Left renal cortex interstitium (tissue), 4 donors: ENCODE measurements at regions not wholly inside any gene's neighbourhood (a gene's known extent, or its start where the extent isn't known, plus 50 kb on each side); places are given as distances from the start of the nearest gene placed in this dataset.

Experiments used
- DNase-seq, 4 donors: peaks; one replicate each; pipeline ENCODE4 v3.0.0-alpha.2; 2013; ENCODE audit warnings: low read depth in 4 of 4, low spot score in 2 of 4, missing footprints in 1 of 4

- DNase-seq, result no peak
These were observed 147.4 kb downstream of the IL15 start for GRCh38 chr4:141783770-141784169.

DNA sequence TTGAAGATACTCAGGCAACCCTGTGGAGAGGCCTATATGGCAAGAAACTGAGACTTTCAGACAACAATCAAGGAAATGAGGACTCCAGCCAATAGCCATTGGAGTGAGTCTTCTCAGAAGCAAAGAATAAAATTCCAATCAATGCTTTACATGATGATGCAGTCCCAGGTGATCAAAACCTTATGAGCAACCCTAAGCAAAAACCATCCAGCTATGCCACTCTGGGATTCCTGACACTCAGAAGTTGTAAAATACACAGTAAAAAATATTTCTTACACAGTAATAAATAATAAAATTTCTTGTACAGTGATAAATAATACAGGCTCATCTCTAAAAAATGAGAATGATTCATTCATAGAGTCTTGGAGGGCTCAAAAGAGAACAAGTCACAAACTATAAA lies 150.6 kb downstream of the IL15 start:
- DNase-seq, result no peak

- DNase-seq, result no peak
These were observed 152.0 kb downstream of the IL15 start for GRCh38 chr4:141788169-141788915.

DNA sequence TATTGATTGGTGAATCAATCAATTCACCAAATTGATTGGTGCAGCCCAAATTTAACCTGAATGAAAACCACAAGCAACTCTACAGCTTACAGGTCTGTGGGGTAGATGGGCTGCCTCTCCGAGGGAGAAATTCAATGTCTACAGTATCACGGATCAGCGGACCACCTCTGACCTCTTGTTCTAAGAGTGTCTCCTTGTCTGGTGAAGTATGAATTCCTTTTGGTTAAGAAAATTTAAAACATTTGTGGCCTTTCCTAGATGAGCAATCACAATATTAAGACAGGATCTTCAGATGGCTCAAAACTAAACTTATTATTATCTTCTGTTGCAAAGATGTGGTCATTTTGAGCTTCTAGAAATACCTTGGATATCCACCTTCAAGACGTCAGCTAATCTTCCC lies 153.3 kb downstream of the IL15 start:
- DNase-seq, result no peak

- DNase-seq, result no peak
These were observed 155.8 kb downstream of the IL15 start for GRCh38 chr4:141792164-141792563.

DNA sequence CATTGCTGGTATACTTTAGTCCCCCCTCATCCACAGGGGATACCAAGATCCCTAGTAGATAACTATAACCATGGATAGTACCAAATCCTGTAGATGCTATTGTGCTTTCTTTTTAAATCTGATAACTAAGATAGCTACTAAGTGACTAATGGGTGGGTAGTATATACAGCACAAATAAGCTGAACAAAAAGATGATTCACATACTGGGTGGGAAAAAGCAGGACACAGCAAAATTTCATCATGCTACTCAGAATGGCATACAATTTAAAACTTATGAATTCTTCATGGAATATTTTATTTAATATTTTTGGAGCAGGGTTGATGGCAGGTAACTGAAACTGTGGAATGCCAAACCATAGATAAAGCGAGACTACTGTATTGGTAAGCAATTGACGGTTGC lies 161.6 kb downstream of the IL15 start:
- DNase-seq, result no peak

DNA sequence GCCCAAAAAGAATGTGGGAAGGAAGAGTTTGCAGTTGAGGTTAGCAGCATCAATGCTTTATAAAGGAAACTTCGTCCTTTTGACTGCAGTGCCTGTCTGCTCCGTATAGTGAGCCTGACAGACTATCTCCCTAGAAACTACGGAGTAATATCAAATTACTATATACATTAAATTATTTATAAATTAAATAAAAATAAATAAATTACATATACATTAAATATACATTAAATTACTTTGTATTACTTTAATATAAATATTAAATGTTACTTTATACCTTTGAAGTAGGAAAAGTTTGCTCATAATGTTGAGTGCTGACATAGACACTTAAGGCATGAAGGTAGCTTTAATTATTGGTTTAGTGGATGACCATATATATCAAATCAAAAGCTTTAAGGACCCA lies 165.2 kb downstream of the IL15 start:
- DNase-seq, result no peak

DNA sequence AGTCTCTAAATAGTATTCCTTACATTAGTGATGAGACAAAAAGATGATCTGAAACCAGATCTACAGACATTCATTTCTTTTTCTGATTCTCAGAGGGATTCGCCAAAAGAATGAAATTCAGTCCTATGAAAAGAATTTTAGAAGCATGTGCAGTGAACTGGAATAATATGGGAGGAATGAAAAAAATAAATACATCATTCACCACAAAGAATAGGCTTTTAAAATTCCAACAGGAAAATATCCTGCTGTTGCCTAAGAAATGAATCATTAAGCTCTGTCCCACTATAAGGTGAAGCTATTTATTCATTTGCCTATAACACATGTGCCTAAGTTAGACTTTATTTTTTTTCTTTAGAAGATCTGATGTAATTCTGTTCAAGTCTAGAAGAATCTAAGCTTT lies 165.9 kb downstream of the IL15 start:
- no peak for DNase-seq

GRCh38 chr4:141804836-141805235 lies 168.5 kb downstream of the IL15 start:
- no peak for DNase-seq

DNA sequence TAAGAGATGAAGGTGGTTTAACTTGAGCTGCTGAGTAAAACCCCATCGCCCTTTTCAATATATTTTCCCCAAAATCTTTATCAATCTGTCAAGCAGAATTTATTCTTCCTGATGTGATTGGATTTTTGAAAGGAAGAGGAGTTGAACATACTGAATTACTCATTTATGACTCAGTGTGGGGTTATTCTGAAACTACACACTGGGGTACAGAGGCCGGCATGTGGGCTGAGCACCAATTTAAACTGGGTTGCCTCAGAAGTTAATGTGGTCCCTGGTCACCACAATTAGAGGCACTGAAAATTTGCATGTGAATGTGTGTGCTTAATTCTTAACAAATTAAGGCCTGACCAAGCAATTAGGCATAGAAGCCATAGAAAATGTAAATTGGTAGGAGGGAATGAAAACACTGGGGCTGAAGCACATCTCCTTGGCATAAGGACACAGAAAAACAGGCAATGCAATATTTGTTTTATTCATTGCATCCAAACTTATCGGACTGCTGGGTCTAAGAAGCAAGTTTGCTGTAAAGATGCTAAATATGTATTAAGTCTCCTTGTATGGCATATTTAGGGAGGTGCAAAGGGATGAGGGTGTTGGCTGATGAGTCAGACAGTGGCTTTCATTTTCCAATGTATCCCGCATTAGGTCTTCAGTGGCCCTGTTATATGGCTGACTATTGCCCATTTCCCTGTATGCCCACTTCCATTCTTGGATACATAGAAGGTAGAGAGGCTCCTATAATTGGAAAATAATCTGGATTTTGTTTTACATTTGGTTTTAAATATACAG lies 170.9 kb downstream of the IL15 start:
- no peak for DNase-seq

DNA sequence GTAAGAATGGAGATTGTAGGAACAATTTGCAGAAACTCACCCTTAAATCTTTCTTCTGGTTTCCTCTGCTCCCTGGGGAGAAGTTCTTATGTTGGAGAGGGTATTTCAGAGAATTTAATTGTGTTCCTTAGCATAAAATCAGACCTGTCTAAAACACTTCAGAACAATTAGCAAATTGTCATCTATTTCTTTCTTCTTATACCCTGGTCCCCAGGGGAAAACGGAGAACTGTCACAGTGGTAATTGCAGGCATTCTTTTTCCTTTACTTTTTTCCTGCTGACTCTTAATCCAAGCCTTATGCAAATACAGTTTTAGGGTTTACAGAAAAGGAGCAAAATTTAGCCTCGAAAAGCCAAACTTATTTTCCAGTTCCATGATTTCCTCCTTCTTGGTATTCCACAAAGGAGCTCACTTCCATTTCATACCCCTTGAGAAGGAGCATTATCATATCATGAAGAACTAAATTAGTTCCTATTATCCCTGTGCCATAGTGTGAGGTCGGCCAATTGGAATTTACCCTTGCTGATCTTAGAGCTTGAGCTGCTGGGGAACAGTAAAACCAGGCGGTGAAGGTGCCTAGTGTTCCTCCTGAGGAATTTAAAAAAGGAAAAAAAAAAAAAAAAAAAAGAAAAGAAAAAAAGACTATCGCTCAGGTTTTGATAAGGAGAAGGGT lies 173.8 kb downstream of the IL15 start:
- DNase-seq, result no peak

DNA sequence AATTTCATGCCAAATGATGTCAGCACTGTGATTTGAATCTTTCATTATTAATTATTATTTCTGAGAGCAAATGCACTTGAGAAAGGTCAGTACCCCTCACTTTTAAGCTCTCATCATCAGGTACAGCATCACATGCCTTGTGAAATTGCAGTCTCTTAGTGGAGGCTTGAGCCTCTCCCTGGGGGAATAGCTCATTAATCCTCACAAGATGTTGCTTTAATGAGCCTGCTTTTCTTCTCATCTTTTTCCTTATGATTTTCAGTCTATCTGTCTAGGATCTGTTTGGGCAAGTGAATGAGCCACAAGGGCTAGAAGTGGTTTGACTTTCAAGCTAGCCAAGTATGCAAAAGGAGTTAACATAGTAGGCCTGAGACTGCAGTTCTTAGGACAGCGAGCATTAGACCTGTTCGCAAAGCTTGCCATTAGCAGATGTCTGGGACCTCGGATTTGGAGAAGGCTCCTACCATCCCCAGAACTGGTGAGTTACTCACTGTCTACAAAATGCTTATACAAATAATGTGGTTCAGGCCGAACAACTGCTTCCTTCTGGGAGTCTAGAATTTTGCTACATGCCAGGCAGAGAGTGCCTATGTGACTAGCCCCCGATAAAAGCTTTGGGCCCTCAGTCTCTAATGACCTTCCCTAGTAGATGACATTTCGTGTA lies 174.5 kb downstream of the IL15 start:
- no peak for DNase-seq

- no peak for DNase-seq
These were observed 175.8 kb downstream of the IL15 start for GRCh38 chr4:141812158-141812557.

DNA sequence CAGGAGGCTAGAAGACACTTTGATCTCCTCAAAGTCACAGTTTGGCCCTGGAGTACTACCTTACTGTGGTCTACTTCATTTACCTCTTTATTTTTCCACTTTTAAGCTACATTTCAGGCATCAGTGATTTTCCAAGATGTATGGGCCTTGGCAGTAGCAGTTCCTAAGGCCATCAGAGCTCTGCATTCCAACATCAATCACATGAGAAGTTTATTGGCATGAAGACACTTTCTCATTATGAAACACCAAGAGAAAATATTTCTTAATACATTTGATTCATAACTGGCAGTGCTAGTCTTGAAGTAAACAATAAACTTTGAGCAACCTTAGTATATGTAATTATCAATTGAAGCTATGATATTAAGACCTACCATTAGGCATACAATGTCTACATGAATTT lies 178.1 kb downstream of the IL15 start:
- no peak for DNase-seq

- no peak for DNase-seq
These were observed 179.3 kb downstream of the IL15 start for GRCh38 chr4:141815646-141816045.

DNA sequence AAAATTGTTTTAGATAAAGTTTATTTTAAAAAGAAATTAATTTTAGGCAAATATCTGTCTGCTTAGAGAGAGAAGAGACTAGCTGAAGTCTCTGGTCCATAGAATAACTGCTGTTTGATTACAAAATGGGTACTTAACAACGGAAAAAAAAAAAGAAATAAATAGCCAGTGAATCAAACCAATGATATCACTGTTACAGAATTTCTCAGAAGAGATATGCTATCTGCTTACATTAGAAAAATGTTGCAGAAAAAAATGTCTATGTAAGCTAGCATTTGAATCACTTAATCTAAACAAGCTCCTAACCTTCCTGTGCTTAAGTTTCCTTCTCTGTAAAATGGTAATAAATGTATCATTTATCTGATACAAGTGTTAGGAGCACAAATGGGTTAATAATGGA lies 189.9 kb downstream of the IL15 start:
- DNase-seq, result no peak

DNA sequence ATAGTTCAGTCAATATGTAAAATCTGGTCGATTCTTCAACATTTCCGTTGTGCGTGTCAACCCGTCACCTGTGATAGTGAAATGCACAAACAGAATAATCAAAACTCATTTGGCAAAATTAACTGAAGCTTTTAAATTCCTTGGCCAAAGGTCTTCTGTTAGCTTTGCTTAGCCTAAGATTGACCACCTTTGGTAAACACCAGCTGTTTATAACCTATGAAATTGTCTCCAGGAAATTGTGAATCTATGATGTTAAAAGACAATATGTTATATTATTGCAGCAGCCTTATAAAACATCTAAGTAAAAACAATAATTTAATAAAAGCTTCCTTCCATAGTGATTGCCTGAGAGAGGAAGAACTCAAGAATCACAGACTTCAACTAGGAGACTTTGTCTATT lies 196.8 kb downstream of the IL15 start:
- DNase-seq, result no peak

GRCh38 chr4:141840299-141840986 lies 204.1 kb downstream of the IL15 start:
- no peak for DNase-seq

- DNase-seq, result no peak
These were observed 206.8 kb downstream of the IL15 start for GRCh38 chr4:141843136-141843535.

DNA sequence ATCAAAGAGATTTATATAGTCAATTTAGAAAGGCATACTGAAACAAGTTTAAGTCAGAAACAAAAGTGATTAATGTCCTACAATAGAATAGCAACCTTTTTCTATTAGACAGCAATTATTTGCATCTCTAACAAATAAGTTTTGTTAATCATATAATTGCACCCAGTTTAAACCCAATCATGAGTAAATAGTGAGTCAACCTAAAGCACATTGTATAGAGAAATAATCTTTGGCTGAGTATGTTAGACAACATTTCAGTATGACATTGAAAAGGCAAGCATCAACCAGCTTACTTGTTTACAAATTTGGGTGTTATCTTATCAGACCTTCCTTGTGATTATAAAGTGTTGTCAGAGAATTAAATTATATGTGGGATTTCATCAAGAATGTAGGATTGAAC lies 209.5 kb downstream of the IL15 start:
- no peak for DNase-seq

GRCh38 chr4:141849367-141849766 lies 213.0 kb downstream of the IL15 start:
- DNase-seq, result no peak
